ENCODE measurements at regions not wholly inside any gene's neighbourhood (a gene's known extent, or its start where the extent isn't known, plus 50 kb on each side); places are given as distances from the start of the nearest gene placed in this dataset.
"Not testable (repeated sequence)": the region's sequence is repeated elsewhere in the genome, so short reads cannot be mapped to it uniquely, and the experiment has no call there.

- no peak for TF ChIP-seq CTCF (IDR thresholded peaks at IDR 0.05)
- no peak for DNase-seq (ENCODE audit: low spot score)
- ATAC-seq (ENCODE audit: low FRiP score), result no peak
These were observed 103.0 kb upstream of the PLXNA2 start for GRCh38 chr1:208347191-208347590.

- ATAC-seq (ENCODE audit: low FRiP score), result no peak
- DNase-seq (ENCODE audit: low spot score), result no peak
- TF ChIP-seq CTCF (IDR thresholded peaks at IDR 0.05), result no peak
These were observed 105.6 kb upstream of the PLXNA2 start for GRCh38 chr1:208349694-208350330.

- no peak for ATAC-seq (ENCODE audit: low FRiP score)
- no peak for TF ChIP-seq CTCF (IDR thresholded peaks at IDR 0.05)
- DNase-seq (ENCODE audit: low spot score), result no peak
These were observed 106.6 kb upstream of the PLXNA2 start for GRCh38 chr1:208350815-208351214.

- TF ChIP-seq CTCF (IDR thresholded peaks at IDR 0.05), result no peak
- ATAC-seq (ENCODE audit: low FRiP score) (no peak), DNase-seq (ENCODE audit: low spot score) (no peak)
These were observed 107.7 kb upstream of the PLXNA2 start for GRCh38 chr1:208351838-208352237.

GRCh38 chr1:208353797-208354196 lies 109.6 kb upstream of the PLXNA2 start:
- not testable (repeated sequence) for ATAC-seq (ENCODE audit: low FRiP score); DNase-seq (ENCODE audit: low spot score)

- no peak for DNase-seq (ENCODE audit: low spot score)
- no peak for ATAC-seq (ENCODE audit: low FRiP score)
- no peak for TF ChIP-seq CTCF (IDR thresholded peaks at IDR 0.05)
These were observed 113.7 kb upstream of the PLXNA2 start for GRCh38 chr1:208357644-208358507.

- DNase-seq (ENCODE audit: low spot score), result no peak
- ATAC-seq (ENCODE audit: low FRiP score), result no peak
- TF ChIP-seq CTCF (IDR thresholded peaks at IDR 0.05), result no peak
These were observed 114.5 kb upstream of the PLXNA2 start for GRCh38 chr1:208358651-208359050.
